ENCODE measurements at regions not wholly inside any gene's neighbourhood (a gene's known extent, or its start where the extent isn't known, plus 50 kb on each side); places are given as distances from the start of the nearest gene placed in this dataset.

DNA sequence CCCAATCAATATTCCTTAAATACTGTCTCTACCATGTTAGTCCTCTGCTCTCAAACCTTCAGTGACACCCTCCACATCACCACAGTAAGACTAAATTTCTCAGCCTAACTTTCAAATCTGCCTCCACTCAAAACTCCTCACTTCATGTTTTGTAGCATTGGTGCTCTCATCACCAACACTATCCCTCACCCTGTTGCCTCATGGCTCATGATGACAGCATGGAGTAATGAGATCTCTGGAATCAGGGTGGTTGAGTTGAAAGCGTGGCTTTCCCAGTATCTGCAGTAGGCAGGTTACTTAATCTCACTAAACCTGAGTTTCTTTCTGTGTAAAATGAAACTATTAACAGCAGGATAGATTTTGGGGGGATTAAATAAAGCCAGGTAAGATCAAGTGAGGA lies 621.4 kb downstream of the NYAP2 start:
- in situ Hi-C loops (cut with MboI; ENCODE audit: low pct_unique_long_range_greater_than_20kb, low sequenced_read_pairs): no loop called here
- DNase-seq: no peak

DNA sequence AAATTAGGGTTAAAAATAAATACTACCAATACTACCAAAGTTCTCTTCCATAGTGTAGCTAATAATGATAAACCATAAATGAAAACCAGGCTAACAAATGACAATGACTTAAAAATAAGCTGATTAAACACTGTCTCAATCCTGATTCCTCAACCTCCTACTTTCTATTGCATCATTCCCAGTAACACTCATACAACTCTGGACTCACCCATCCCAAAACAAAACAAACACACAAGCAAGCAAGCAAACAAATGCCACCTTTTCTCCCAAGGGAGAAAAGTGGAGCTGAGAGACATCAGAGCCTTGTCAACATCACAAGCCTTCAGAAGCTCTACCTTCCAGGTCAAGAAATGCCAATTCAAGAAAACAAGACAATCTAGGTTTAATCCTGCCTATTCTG lies 620.7 kb downstream of the NYAP2 start:
- DNase-seq: no peak
- in situ Hi-C loops (cut with MboI; ENCODE audit: low pct_unique_long_range_greater_than_20kb, low sequenced_read_pairs): no loop called here

DNA sequence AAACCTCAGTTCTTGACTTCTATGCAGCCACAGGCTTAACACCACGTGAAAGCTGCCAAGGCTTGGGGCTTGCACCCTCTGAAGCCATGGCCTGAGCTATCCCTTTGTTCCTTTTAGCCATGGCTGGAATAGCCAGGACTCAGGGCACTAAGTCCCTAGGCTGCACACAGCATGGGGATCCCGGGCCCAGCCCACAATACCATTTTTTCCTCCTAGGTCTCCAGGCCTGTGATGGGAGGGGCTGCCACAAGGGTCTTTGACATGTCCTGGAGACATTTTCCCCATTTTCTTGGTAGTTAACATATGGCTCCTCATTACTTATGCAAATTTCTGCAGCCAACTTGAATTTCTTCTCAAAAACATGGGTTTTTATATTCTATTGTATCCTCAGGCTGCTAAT lies 619.1 kb downstream of the NYAP2 start:
- no peak for DNase-seq
- in situ Hi-C loops (cut with MboI; ENCODE audit: low pct_unique_long_range_greater_than_20kb, low sequenced_read_pairs): no loop called here

- in situ Hi-C loops (cut with MboI; ENCODE audit: low pct_unique_long_range_greater_than_20kb, low sequenced_read_pairs): no loop called here
- no peak for DNase-seq
Measured at GRCh38 chr2:226017537-226017936, 618.0 kb downstream of the NYAP2 start.

GRCh38 chr2:226017107-226017506 lies 617.6 kb downstream of the NYAP2 start:
- no peak for DNase-seq
- in situ Hi-C loops (cut with MboI; ENCODE audit: low pct_unique_long_range_greater_than_20kb, low sequenced_read_pairs): no loop called here

DNA sequence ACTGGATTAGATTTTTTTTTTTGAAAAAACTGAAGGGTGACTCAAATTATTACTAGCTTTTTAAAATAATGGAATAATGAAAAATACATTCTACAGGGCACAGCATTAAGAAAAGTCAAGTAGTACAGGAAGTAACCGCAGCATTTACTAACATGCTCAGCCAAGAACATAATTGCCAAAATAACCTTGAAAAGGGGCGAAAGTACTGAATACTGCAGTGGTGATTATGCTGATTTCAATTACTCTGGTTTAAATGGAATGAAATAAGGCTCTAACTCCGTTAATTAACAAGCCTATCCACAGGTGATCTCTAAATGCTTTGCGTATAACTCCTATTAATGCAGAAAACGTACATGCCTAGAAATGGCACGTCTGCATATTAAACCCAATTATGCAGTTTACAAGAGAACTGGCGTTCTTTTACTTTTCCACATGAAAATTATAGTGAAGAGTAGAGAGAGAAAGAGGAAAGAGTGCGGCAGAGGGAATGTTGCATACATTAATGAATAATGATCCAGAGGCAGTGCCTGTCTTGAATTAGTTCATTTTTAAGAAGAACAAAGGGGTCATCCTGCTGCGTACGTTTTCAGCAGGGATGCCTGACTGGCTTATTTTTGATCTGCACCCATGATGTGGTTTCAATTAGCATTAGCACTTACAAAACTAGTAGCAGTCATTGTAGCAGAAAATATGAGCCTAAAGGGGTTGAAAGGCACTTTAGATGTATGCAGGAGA lies 612.4 kb downstream of the NYAP2 start:
- in situ Hi-C loops (cut with MboI; ENCODE audit: low pct_unique_long_range_greater_than_20kb, low sequenced_read_pairs): no loop called here
- DNase-seq: no peak

DNA sequence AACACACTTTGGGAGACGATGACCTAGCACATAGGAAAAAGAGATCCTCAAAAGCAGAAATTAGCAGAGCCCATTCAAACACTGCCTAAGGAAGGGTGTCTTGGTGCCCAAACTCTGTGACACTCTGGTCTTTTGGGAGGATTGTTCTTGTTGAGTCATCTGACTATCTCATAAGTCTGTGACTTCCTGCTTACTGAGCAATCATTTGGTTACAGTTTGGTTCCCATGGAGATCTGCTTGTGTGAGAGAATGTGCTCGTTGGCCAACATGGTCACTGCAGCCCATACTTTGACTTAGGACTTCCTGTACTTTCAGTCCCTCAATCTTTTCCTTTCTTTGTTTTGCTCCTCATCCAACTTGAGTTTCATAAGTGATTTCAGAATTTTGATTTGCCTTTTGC lies 602.9 kb downstream of the NYAP2 start:
- peak; percentile 55 for DNase-seq

DNA sequence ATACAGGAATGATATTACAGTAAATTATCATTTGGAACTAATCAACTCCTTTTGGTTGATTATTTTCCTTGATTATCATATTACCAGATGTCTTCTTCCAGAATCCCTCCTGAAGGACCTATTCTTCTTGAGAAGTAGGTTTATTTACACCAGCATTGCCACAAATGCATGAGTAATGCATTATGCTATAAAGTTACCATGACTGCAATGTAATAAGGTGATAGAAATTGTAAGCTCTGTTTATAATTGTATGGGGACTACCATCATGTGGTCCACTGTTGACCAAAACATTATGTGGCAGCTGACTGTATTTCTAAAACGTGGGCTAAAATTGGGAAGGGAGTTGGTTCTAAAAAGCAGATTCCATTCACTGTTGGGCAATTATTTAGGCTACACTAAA lies 602.2 kb downstream of the NYAP2 start:
- DNase-seq: no peak
- in situ Hi-C loops (cut with MboI; ENCODE audit: low pct_unique_long_range_greater_than_20kb, low sequenced_read_pairs): no loop called here

More for the DNA sequence above, 602.9 kb downstream of the NYAP2 start:
- in situ Hi-C loops (cut with MboI; ENCODE audit: low pct_unique_long_range_greater_than_20kb, low sequenced_read_pairs): no loop called here

DNA sequence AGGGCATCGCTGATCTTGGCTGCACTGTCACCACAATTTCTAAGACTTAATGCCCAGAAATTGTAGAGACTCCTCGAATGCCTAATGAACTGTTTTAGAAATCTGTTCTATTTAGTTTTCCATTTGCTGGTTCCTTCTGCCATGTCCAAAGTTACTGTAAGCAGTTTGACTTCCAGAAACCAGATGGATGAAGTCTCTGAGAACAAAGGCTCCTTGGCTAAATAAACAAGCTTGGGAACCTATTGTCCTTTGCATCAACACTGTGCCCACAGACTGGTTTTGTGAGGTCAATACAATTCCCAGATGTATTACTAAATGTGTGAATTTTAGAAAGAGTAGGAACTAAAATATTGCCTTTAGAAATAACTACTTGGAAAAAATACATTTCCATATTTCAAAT lies 600.2 kb downstream of the NYAP2 start:
- in situ Hi-C loops (cut with MboI; ENCODE audit: low pct_unique_long_range_greater_than_20kb, low sequenced_read_pairs): no loop called here
- DNase-seq: no peak

- in situ Hi-C loops (cut with MboI; ENCODE audit: low pct_unique_long_range_greater_than_20kb, low sequenced_read_pairs): no loop called here
- no peak for DNase-seq
Measured at GRCh38 chr2:225998653-225999052, 599.1 kb downstream of the NYAP2 start.

GRCh38 chr2:225998116-225998515 lies 598.6 kb downstream of the NYAP2 start:
- in situ Hi-C loops (cut with MboI; ENCODE audit: low pct_unique_long_range_greater_than_20kb, low sequenced_read_pairs): no loop called here
- no peak for DNase-seq

GRCh38 chr2:225996462-225996828 lies 596.9 kb downstream of the NYAP2 start:
- in situ Hi-C loops (cut with MboI; ENCODE audit: low pct_unique_long_range_greater_than_20kb, low sequenced_read_pairs): no loop called here

GRCh38 chr2:225995796-225996461 lies 596.4 kb downstream of the NYAP2 start:
- DNase-seq: no peak
- in situ Hi-C loops (cut with MboI; ENCODE audit: low pct_unique_long_range_greater_than_20kb, low sequenced_read_pairs): no loop called here

More at GRCh38 chr2:225996462-225996828, 596.9 kb downstream of the NYAP2 start:
- DNase-seq: no peak

DNA sequence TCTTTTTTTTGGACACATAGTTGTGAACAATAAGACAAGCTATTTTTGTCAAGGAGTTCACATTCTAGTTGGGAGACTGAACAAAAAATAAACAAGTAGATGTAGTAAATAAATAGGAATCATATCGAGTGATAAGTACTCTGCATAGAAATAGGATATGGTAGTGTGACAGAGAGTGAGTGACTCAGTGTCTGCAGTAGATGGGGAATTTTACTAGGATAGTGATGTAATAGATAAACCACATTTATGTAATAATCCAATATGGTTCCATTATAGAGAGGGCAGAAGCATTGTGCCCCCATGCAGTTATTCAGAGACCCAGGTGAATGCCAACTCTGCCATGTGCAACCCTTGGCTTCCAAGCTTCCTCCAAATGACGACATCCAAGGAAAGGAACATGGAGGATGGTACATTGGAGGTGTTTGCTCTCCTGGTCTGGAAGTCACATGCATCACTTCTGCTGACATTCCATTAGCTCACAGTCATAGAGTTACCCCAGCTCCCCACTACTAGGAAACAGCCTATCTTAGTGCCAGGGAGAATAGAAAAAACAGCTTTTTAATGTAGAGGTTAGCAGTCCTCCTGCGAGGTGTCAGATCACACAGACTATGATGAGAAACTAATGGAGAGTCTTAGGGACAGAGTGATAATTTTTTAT lies 595.4 kb downstream of the NYAP2 start:
- in situ Hi-C loops (cut with MboI; ENCODE audit: low pct_unique_long_range_greater_than_20kb, low sequenced_read_pairs): no loop called here

DNA sequence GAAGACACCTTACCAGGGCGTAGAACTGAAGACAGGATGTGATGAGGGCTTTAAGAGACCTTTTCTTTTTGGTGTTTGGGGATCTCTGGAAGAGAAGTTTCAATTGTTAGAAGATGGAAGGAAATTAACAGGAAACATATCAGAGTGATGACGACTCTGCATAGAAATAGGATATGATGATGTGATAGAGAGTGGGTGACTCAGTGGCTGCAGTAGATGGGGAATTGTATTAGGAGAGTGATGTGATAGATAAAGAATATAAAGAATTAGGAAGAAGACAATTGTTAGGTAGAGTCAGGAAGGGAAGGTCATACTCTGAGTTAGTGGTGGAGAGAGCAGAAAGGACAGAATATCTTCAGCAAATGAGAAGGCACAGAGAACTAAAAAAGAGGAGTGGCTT lies 593.9 kb downstream of the NYAP2 start:
- no peak for DNase-seq
- in situ Hi-C loops (cut with MboI; ENCODE audit: low pct_unique_long_range_greater_than_20kb, low sequenced_read_pairs): no loop called here

More for the DNA sequence above, 595.4 kb downstream of the NYAP2 start:
- DNase-seq: no peak

DNA sequence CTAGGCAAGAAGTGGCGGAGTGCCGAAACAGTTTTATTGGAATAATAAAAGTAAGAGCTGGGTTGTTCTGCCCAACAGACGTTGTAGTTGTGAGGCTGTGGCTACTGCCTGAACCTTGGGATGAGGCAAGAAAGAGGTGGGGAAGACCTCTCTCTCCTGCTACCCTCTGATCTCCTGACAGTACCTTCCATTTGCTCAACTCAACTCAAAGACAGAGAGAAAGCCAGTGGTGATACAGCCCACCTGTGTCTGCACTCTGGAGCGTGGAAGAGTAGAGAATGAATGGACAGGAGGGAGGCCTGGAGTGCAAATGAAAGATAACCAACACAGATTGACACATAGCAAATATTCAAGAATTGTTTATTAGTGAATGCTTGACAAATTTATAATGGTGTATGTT lies 590.3 kb downstream of the NYAP2 start:
- in situ Hi-C loops (cut with MboI; ENCODE audit: low pct_unique_long_range_greater_than_20kb, low sequenced_read_pairs): no loop called here
- DNase-seq: no peak

GRCh38 chr2:225980372-225980771 lies 580.9 kb downstream of the NYAP2 start:
- DNase-seq: no peak
- in situ Hi-C loops (cut with MboI; ENCODE audit: low pct_unique_long_range_greater_than_20kb, low sequenced_read_pairs): no loop called here

- DNase-seq: no peak
- in situ Hi-C loops (cut with MboI; ENCODE audit: low pct_unique_long_range_greater_than_20kb, low sequenced_read_pairs): no loop called here
Measured at GRCh38 chr2:225971433-225971832, 571.9 kb downstream of the NYAP2 start.

- in situ Hi-C loops (cut with MboI; ENCODE audit: low pct_unique_long_range_greater_than_20kb, low sequenced_read_pairs): no loop called here
- DNase-seq: no peak
Measured at GRCh38 chr2:225948903-225949302, 549.4 kb downstream of the NYAP2 start.

GRCh38 chr2:225938991-225939390 lies 539.5 kb downstream of the NYAP2 start:
- no peak for DNase-seq
- in situ Hi-C loops (cut with MboI; ENCODE audit: low pct_unique_long_range_greater_than_20kb, low sequenced_read_pairs): no loop called here
